ENCODE measurements at regions not wholly inside any gene's neighbourhood (a gene's known extent, or its start where the extent isn't known, plus 50 kb on each side); places are given as distances from the start of the nearest gene placed in this dataset.
"Not testable (repeated sequence)": the region's sequence is repeated elsewhere in the genome, so short reads cannot be mapped to it uniquely, and the experiment has no call there.

DNA sequence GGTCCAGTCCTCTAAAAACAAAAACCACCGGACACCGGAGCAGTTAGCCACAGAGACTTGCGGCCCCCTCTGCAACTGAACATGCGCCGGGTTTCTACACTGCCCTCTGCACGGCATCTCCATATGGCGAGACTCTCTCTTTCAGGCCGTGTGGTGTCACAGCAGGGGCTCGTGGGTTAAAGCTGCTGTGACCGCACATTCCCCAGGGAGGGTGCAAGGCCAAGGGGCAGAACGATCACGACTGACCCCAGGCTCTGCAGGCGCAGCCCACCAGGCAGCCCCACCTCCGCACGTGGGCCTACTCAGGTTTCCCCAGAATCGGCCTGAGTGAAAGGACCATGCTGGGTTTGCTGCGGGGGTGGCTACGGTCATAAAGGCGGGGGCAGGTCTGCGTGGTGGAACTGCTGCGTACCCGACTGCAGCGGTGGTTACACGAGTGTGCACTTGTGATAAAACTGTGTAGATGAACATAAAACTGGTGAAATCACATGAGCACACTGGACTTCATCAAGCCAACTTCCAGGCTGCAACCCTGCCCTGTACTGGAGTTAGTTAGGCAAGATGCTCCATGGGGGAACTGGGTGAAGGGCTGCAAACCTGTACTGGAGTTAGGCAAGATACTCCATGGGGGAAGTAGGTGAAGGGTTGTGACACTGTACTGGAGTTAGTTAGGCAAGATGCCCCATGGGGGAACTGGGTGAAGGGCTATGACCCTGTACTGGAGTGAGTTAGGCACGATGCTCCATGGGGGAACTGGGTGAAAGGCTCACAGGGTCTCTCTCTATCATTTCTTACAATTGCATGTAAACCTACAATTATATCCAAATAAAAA lies 81.4 kb upstream of the PPP2R2D start:
- DNase-seq (ENCODE audit: low read depth) = no peak
- TF ChIP-seq, protein P1, sequence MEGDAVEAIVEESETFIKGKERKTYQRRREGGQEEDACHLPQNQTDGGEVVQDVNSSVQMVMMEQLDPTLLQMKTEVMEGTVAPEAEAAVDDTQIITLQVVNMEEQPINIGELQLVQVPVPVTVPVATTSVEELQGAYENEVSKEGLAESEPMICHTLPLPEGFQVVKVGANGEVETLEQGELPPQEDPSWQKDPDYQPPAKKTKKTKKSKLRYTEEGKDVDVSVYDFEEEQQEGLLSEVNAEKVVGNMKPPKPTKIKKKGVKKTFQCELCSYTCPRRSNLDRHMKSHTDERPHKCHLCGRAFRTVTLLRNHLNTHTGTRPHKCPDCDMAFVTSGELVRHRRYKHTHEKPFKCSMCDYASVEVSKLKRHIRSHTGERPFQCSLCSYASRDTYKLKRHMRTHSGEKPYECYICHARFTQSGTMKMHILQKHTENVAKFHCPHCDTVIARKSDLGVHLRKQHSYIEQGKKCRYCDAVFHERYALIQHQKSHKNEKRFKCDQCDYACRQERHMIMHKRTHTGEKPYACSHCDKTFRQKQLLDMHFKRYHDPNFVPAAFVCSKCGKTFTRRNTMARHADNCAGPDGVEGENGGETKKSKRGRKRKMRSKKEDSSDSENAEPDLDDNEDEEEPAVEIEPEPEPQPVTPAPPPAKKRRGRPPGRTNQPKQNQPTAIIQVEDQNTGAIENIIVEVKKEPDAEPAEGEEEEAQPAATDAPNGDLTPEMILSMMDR (IDR thresholded peaks at IDR 0.05; ENCODE audit: insufficient read depth, low read depth, low read length) = no peak
- CTCF ChIA-PET = no interaction called here

DNA sequence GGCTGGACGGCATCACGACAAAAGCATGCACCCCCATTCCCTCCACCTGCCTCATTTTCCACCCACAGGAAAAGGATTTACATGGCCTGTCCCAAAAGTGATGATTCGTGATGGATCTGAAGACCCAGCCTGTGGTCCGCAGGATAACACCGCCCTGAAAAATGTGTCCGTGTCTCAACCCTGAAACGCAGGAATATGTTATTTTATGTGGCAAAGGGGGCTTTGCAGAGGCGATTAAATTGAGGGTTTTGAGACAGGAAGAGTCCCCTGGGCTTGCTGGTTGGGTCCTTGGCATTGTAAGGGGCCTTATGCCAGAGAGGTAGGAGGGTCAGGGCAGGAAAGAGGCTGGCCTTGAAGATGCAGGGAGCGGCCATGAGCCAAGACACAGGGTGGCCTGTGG lies 80.2 kb upstream of the PPP2R2D start:
- no peak overlapping the region for H3K4me3 ChIP-seq (ENCODE audit: low read depth, low read length)
- no peak for DNase-seq (ENCODE audit: low read depth)
- H3K36me3 ChIP-seq (ENCODE audit: control insufficient read depth, insufficient read depth, low read length) = no peaks in the 10 kb centered on the region
- ChIA-PET POLR2A (no interaction called here), CTCF (interaction anchor here (0.6 kb wide), 1 partner anchor 16 kb away, joined by 3 read pairs; no protein-coding TSS in a partner anchor)
- H3K27me3 ChIP-seq (ENCODE audit: control insufficient read depth, insufficient read depth, low read length) = no peaks in the 10 kb centered on the region
- TF ChIP-seq, protein P1 (IDR thresholded peaks at IDR 0.05; ENCODE audit: insufficient read depth, low read depth, low read length) = no peak

More for the DNA sequence above, 81.4 kb upstream of the PPP2R2D start:
- Histone ChIP-seq H3K27me3 (ENCODE audit: control insufficient read depth, insufficient read depth, low read length) (no peaks in the 10 kb centered on the region), H3K4me3 (ENCODE audit: low read depth, low read length) (no peak overlapping the region), H3K36me3 (ENCODE audit: control insufficient read depth, insufficient read depth, low read length) (no peaks in the 10 kb centered on the region)
- POLR2A ChIA-PET = no interaction called here

DNA sequence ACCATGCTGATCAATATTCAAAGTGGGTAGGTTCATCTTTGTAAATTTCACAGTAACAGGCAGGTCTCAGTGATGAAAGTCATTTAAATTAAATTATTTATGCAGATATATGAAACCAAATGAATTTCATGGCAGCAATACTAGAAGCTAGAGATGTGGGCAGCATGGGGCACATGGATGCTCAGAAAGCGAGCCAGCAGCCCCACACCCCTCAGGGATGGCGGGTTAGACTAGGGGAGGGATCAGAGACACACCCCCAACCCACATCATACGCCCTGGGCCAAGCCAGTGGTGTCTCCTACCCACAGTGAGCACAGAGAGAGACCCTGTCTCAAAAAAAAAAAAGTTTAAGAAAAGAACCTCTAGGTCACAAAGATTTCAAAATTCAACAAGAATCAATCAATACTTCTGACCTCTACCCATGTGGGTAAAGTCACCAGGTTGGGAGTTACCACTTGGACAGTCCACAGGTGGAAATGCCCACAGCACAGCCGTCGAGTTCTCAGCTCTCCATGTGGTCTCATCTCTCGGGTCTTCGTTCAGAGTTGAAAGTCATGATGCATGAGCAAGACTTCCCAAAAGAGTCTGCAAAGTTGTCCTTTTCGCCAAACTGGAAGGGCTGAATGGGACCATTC lies 79.3 kb upstream of the PPP2R2D start:
- CTCF ChIA-PET = no interaction called here
- DNase-seq (ENCODE audit: low read depth) = no peak
- no peaks in the 10 kb centered on the region for H3K27me3 ChIP-seq (ENCODE audit: control insufficient read depth, insufficient read depth, low read length)
- POLR2A ChIA-PET = no interaction called here
- no peak overlapping the region for H3K4me3 ChIP-seq (ENCODE audit: low read depth, low read length)
- no peaks in the 10 kb centered on the region for H3K36me3 ChIP-seq (ENCODE audit: control insufficient read depth, insufficient read depth, low read length)
- TF ChIP-seq, protein P1 (IDR thresholded peaks at IDR 0.05; ENCODE audit: insufficient read depth, low read depth, low read length) = no peak

DNA sequence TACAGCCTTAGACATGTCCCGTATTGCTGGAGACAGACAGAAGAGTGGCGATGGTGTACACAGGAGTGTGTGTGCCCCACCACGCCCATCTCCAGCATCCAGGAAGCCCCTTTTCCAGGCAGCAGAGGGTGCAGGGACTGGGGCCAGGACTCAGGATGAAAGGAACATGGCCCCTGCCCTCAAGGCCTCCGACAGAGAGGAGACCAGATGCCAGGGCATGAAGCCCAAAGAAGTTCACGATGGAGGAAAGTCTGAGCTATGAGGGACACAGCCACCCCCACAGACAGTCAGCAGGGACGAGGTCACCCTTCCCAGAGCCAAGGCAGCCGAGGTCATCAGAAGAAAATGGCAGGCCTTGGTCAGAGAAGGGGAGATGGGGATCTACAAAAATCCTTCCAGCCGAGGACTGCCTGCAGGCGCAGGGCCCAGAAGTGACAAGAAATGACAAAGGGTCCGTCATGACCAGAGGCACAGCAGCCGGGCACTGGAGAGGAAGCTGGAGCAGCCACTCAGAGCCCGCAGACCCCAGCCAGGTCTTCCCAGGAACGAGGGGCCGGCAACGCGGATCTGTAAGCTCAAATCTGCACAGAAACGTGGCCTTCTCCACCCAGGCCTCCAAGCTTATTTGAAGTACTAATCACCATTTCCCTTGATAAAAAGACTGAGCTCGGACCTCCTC lies 78.7 kb upstream of the PPP2R2D start:
- CTCF ChIA-PET = no interaction called here
- TF ChIP-seq, protein P1 (IDR thresholded peaks at IDR 0.05; ENCODE audit: insufficient read depth, low read depth, low read length) = no peak
- H3K36me3 ChIP-seq (ENCODE audit: control insufficient read depth, insufficient read depth, low read length) = no peaks in the 10 kb centered on the region
- POLR2A ChIA-PET = no interaction called here
- no peaks in the 10 kb centered on the region for H3K27me3 ChIP-seq (ENCODE audit: control insufficient read depth, insufficient read depth, low read length)
- no peak overlapping the region for H3K4me3 ChIP-seq (ENCODE audit: low read depth, low read length)
- DNase-seq (ENCODE audit: low read depth) = no peak

DNA sequence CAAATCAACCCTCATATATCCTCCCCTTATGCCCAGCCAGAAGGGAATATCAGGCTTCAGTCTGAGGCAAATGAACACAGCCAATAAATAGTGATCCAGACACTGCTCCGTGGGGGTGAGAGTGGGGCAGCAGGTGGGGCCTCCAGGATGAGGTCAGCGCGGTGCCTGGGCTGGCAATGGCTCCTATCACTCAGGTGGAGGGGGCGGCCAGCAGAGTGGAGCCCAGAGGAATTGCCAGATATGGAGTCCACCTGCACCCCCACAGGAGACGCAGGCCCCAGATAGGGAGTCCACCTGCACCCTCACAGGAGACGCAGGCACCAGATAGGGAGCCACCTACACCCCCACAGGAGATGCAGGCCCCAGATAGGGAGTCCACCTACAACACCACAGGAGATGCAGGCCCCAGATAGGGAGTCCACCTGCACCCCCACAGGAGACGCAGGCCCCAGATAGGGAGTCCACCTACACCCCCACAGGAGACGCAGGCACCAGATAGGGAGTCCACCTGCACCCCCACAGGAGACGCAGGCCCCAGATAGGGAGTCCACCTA lies 78.0 kb upstream of the PPP2R2D start:
- ChIA-PET CTCF (no interaction called here), POLR2A (no interaction called here)
- Histone ChIP-seq H3K4me3 (ENCODE audit: low read depth, low read length) (no peak overlapping the region), H3K27me3 (ENCODE audit: control insufficient read depth, insufficient read depth, low read length) (no peaks in the 10 kb centered on the region), H3K36me3 (ENCODE audit: control insufficient read depth, insufficient read depth, low read length) (no peaks in the 10 kb centered on the region)
- TF ChIP-seq, protein P1 (IDR thresholded peaks at IDR 0.05; ENCODE audit: insufficient read depth, low read depth, low read length) = no peak
- no peak for DNase-seq (ENCODE audit: low read depth)

DNA sequence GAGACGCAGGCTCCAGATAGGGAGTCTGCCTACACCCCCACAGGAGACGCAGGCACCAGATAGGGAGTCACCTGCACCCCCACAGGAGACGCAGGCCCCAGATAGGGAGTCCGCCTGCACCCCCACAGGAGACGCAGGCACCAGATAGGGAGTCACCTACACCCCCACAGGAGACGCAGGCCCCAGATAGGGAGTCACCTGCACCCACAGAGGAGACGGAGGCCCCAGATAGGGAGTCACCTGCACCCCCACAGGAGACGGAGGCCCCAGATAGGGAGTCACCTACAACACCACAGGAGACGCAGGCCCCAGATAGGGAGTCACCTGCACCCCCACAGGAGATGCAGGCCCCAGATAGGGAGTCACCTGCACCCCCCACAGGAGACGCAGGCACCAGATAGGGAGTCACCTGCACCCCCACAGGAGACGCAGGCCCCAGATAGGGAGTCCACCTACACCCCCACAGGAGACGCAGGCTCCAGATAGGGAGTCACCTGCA lies 77.2 kb upstream of the PPP2R2D start:
- DNase-seq (ENCODE audit: low read depth); H3K4me3 ChIP-seq (ENCODE audit: low read depth, low read length); POLR2A ChIA-PET; CTCF ChIA-PET; H3K36me3 ChIP-seq (ENCODE audit: control insufficient read depth, insufficient read depth, low read length); H3K27me3 ChIP-seq (ENCODE audit: control insufficient read depth, insufficient read depth, low read length): not testable (repeated sequence)
